Progenitor cell of endocrine pancreas (in vitro differentiated cells): ENCODE measurements at regions not wholly inside any gene's neighbourhood (a gene's known extent, or its start where the extent isn't known, plus 50 kb on each side); places are given as distances from the start of the nearest gene placed in this dataset.
"Not testable (repeated sequence)": the region's sequence is repeated elsewhere in the genome, so short reads cannot be mapped to it uniquely, and the experiment has no call there.

Experiments
- DNase-seq: peaks from one replicate; pipeline ENCODE4 v3.0.0; 2021; ENCODE audit warnings: low spot score; ENCODE audit not compliant: unreplicated experiment
- H3K27ac Mint-ChIP-seq: 2 replicates; pipeline ENCODE4 v1.8.0; 2021; ENCODE audit warnings: mild to moderate bottlenecking, moderate library complexity, mixed read lengths
- H3K27me3 Mint-ChIP-seq: 2 replicates; pipeline ENCODE4 v1.8.0; 2021; ENCODE audit warnings: mixed read lengths
- H3K36me3 Mint-ChIP-seq: 2 replicates; pipeline ENCODE4 v1.8.0; 2022; ENCODE audit warnings: mixed read lengths; ENCODE audit not compliant: insufficient read depth
- H3K4me1 Mint-ChIP-seq: 2 replicates; pipeline ENCODE4 v1.8.0; 2021; ENCODE audit warnings: low read depth, mixed read lengths
- H3K4me3 Mint-ChIP-seq: 2 replicates; pipeline ENCODE4 v1.8.0; 2021; ENCODE audit warnings: low read depth, mild to moderate bottlenecking, moderate library complexity, mixed read lengths
- H3K9me3 Mint-ChIP-seq: 2 replicates; pipeline ENCODE4 v1.8.0; 2021; ENCODE audit warnings: low read depth, mixed read lengths

DNA sequence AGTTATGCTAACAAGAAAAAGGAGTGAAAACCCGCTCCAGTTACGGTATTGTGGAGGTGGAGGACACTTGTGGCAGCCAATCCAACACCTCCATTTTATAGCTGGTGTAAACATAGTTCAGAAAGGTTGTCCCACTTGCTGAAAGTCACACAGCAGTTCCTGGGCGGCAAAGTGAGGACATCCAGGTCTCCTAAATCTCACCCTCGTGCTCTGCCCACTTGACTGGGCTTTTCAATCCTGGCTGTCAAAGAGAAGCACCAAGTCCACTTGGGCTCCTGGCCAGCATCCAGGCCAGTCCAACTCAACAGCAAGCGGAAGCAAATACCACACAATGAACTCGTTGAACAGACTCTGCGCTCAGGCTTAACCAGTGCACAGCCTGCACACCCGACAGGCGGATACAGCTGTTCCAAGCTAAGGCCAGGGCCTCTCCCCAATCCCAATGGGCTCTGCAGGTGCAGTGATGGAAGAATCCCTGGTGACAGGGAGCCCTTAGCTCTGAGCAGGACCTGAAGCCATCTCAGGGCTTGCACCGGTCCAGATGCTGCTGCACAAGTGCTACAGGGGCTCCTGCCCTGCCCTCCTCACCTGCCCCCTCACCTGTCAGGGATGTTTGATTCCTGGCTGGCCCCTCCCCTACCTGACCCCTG is 89.8 kb upstream of the METTL9 start:
- DNase-seq, H3K9me3 Mint-ChIP-seq, H3K4me3 Mint-ChIP-seq, H3K27me3 Mint-ChIP-seq, H3K36me3 Mint-ChIP-seq: not testable (repeated sequence)
- H3K27ac Mint-ChIP-seq, result peak overlapping the region; percentile 25
- H3K4me1 Mint-ChIP-seq, result peaks cover 49% of the 10 kb centered on the region

DNA sequence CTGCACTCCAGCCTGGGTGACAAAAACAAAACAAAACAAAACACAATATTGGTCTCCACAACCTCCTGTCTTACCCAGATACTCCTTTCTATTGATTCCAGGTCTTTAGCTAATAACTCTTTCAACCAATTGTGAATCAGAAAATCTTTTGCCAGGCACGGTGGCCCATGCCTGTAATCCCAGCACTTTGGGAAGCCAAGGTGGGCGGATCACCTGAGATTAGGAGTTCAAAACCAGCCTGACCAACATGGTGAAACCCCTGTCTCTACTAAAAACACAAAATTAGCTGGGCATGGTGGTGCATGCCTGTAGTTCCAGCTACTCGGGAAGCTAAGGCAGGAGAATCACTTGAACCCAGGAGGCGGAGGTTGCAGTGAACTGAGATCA is 88.5 kb upstream of the METTL9 start:
- H3K36me3 Mint-ChIP-seq, H3K9me3 Mint-ChIP-seq, H3K4me3 Mint-ChIP-seq, DNase-seq, H3K27me3 Mint-ChIP-seq: not testable (repeated sequence)
- Mint-ChIP-seq H3K4me1 (peaks cover 57% of the 10 kb centered on the region), H3K27ac (peak overlapping the region; percentile 86)

DNA sequence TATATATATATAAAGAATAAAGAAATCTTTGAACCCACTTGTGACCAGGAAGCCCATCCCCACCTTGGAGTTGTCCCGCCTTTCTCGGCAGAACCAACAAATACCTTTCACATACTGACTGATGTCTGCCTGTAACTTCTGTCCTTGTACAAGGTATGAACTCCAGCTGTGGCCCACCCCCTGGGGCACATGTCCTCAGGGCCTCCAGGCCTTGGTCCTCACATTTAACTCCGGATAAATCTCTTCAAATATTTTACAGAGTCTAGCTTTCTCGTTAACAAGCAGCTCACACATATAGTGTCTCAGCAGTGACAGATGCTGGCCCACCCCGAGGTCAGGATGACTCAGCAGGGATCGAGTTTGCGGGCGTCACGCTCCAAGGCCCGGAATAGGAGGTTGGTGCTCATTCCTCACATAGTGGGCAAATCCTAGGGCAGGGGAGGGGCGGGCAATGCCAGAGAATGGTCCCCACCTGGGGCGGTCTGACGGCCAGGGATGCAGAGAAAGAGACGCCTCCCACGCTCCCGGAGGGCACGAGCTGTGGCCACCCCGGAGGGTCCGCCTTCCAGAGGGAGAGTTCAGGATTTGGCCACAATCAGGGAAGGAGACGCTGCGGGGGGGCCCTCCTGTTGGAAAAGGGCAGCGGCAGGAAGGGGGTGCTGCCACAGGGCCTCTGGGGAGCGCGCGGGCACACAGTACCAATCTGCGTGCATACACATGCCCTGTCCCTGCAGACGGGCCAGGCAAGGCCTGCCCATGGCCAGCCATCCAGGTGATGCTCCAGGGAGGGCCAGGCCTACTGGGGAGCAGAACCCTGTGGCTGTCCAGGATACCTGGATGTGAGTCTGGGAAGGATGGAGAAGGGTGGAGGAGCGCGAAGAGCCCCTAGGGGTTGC is 87.8 kb upstream of the METTL9 start:
- H3K27ac Mint-ChIP-seq, result peak overlapping the region; percentile 88
- not testable (repeated sequence) for H3K9me3 Mint-ChIP-seq, DNase-seq, H3K27me3 Mint-ChIP-seq, H3K4me3 Mint-ChIP-seq, H3K36me3 Mint-ChIP-seq
- peaks cover 56% of the 10 kb centered on the region for H3K4me1 Mint-ChIP-seq

DNA sequence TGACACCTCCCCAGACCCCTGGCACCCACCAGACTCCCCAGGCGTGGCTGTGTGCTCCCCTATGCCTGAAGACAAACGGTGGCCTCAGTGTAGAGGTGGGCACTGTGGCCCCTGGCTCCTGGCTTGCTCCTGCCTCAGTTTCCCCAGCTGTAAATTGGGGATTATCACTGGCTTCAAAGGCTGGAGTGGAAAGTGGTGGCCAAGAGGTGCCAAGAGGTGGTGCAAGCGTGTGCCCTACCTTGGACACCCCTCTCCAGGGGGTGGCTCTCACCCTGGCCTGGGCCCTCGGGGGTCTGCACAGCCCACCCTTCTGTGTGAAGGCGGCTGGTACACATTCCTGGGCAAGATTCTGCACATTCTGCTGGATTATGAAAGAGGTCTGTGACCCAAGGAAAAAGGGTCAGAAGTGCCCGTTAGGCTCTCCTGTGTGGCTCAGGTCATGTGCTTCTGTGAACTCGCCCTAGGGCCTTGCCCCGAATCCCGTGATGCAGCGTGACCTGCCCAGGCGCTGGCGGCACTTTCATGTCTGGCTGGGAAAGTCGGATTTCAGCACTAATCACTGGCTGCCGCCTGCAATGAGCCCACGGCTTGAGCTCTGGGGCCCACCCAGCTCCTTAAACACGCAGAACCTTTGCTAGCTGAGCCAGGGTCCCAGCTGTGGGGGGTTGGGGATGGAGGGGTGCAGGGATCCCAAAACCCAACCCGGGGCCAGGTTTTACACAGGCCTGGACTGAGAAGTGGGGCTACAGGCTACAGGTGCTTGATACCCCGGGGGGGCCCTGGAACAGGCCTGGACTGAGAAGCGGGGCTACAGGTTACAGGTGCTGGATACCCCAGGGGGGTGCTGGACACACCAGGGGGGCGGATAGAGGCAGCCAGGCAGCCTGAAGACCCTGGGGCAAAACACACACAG is 86.8 kb upstream of the METTL9 start:
- H3K4me1 Mint-ChIP-seq, result peaks cover 52% of the 10 kb centered on the region
- not testable (repeated sequence) for DNase-seq, H3K9me3 Mint-ChIP-seq, H3K4me3 Mint-ChIP-seq, H3K27ac Mint-ChIP-seq, H3K36me3 Mint-ChIP-seq, H3K27me3 Mint-ChIP-seq

DNA sequence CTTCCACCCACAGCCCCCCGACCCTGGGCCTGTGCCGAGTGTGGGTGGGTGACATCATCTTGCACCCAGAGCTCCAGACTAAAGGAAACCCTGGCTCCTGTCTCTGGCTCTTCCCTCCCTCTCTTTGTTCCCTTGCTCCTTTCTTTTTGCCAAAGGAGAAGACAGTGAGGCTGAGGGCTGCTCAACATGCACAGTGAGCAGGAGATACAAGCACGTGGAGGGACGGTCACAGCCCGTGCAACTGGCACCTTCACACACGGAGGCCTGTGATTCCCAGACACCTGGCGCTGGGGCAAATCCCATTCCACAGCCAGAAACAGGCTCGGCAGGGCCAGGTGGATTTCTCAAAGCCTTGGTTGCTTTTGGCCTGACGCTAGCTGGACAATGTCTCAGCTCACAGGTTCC is 86.0 kb upstream of the METTL9 start:
- H3K27me3 Mint-ChIP-seq, H3K27ac Mint-ChIP-seq, H3K9me3 Mint-ChIP-seq, H3K36me3 Mint-ChIP-seq, H3K4me3 Mint-ChIP-seq, DNase-seq: not testable (repeated sequence)
- peaks cover 49% of the 10 kb centered on the region for H3K4me1 Mint-ChIP-seq

DNA sequence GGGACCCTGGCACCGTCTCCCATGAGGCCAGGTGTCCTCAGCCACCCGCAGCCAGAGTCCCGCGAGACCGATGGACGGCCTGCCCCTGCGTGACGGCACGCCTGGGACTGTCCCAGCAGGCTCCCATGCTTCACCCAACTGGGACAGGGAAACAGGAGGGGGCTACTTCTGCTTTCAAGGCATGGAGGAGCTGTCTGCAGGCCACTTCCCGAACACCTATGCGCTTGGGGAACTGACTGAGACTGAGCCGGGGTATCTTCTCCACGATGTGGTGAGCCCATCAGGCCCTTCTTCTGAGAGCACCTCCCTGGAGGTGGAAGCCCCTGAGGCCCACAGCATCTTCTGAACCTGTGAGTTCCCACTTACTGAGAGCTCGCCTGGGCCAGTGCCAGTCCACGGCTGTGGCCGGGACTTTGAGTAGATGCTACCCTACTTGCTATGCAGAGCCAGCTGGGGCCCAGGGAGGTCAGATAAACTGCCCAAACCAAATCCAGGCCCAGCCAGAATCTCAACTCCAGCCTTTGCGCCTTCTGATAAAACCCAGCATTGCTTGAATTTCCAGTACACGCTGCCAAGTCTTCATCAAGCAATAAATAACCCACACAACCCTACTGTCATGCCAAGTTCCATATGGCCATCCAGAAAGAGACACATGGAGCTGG is 85.4 kb upstream of the METTL9 start:
- Mint-ChIP-seq H3K4me1 (peaks cover 50% of the 10 kb centered on the region), H3K27ac (peak overlapping the region; percentile 64)
- not testable (repeated sequence) for DNase-seq, H3K36me3 Mint-ChIP-seq, H3K27me3 Mint-ChIP-seq, H3K9me3 Mint-ChIP-seq, H3K4me3 Mint-ChIP-seq

DNA sequence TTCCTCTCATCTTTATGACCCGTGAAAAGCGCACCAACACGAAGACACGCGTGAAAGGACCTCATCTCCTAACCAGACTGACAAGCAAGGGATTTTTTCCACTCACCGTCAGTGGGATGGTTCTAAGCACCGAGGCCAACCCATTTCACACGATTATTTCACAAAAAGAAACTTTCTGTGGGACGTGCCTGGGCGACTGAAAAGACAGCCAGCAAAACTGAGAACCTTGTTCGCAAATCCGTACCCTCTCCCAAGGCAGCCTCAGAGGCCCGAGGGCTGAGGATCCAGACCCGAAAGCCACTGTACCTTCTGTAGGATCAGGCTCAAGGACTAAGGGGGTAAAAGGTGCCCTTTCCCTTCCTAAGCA is 84.9 kb upstream of the METTL9 start:
- H3K27me3 Mint-ChIP-seq, H3K4me3 Mint-ChIP-seq, H3K9me3 Mint-ChIP-seq, DNase-seq, H3K36me3 Mint-ChIP-seq: not testable (repeated sequence)
- Mint-ChIP-seq H3K4me1 (peaks cover 52% of the 10 kb centered on the region), H3K27ac (peak overlapping the region; percentile 64)

DNA sequence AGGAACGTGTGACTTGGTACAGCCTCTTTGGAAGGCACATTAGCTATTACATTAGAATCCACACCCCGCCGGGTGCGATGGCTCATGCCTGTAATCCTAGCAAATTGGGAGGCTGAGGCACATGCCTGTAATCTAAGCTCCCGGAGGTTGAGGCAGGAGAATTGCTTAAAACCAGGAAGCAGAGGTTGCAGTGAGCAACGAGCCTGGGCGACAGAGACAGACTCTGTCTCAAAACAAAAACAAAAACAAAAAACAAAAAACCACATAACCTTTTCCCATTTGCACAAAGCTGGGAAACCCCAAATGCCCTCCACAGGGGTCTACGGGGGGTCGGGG is 82.7 kb upstream of the METTL9 start:
- not testable (repeated sequence) for H3K27ac Mint-ChIP-seq, H3K4me3 Mint-ChIP-seq, DNase-seq, H3K27me3 Mint-ChIP-seq, H3K9me3 Mint-ChIP-seq, H3K36me3 Mint-ChIP-seq
- peaks cover 44% of the 10 kb centered on the region for H3K4me1 Mint-ChIP-seq

DNA sequence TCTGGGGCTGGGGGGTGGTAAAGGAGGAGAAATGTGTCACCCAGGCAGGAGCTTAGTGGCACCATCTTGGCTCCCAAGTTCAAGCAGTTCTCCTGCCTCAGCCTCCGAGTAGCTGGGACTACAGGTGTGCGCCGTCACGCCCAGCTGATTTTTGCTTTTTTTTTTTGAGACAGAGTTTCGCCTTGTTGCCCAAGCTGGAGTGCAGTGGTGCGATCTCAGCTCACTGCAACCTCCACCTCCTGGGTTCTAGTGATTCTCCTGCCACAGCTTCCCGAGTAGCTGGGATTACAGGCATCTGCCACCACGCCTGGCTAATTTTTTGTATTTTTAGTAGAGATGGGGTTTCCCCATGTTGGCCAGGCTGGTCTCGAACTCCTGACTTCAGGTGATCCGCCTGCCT is 82.1 kb upstream of the METTL9 start:
- DNase-seq, H3K36me3 Mint-ChIP-seq, H3K4me3 Mint-ChIP-seq, H3K9me3 Mint-ChIP-seq, H3K27me3 Mint-ChIP-seq: not testable (repeated sequence)
- Mint-ChIP-seq H3K4me1 (peaks cover 45% of the 10 kb centered on the region), H3K27ac (peak overlapping the region; percentile 49)

DNA sequence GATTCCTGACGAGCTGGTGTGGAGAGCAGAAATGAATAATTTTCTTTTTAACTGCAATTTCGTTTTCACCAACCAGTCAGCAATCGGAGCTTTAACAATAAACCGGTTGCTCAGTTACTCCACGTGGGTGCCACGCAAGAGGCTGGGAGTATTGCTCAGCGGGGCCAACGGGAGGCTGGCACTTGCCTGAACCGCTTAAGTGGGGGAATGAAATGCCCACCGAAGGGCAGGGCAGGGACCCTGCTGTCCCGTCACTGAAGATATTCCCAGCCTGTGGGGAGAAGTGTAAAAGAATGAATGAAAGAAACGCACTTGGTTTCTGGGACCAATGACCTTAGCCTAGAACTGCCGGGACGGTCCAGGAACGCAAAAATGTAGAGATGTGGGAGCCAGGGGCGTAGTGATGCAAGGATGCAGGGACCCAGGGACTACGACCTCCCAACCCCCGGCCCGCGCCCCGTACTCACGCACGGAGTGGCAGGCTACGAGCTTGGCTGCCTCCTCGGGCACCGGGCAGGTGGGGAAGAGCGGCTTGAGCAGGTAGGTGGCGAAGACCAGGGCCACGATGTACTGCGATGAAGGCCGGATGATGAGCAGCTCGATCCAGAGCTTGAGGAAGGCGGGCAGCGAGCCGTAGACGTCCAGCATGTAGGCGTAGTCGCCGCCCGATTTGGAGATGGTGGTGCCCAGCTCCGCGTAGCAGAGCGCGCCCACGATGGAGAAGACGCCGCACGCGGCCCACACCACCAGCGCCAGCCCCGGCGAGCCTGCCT is 79.8 kb upstream of the METTL9 start:
- H3K27me3 Mint-ChIP-seq, result not testable (repeated sequence)

DNA sequence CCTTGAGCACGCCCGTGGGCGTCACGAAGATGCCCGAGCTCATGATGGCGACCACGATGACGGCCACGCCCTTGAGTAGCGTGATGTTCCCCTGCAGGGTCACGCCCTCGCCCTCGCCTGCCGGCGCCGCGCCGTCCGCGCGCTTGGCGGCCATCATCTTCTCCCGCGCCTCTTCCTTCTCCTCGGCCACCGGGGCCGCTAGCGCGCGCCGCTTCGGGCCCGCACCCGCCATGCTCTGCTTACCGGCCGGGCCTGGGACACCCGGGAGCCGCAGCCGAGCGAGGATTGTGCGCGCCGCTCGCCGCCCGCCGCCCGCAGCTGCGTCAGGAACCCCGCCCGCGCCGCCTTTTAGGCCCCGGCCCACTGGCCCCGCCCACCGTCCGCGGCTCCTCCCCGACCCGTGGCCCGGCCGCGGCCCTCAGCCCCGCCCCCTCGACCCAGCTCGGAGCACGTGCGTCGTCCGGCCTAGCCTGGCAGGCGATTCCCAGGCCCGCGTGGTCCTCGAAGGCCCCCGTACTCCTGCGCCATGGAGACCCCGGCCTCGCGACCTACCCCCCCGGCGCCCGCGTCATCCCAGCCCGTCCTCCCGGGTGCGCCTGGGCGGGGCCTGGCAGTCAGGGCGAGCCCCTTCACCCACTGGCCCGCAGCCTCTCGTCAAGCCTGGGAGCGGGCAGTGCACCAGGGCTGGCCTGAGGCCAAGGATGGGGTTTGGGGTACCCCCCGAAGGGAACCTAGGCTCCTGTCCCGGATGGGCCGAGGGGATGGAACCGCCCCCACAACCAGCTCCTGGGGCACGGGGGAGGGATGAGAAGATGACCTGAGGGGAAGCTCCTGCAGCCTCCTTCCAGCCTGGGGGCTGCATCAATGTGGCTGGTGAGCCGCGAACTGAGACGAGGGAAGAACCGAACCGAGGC is 79.0 kb upstream of the METTL9 start:
- DNase-seq, result peak; percentile 97
- Mint-ChIP-seq H3K27ac (peak overlapping the region; percentile 83), H3K4me1 (peaks cover 26% of the 10 kb centered on the region), H3K4me3 (peak overlapping the region; percentile 79)
- not testable (repeated sequence) for H3K36me3 Mint-ChIP-seq, H3K27me3 Mint-ChIP-seq, H3K9me3 Mint-ChIP-seq

More for the DNA sequence above, 79.8 kb upstream of the METTL9 start:
- H3K36me3 Mint-ChIP-seq, DNase-seq, H3K9me3 Mint-ChIP-seq: not testable (repeated sequence)
- Mint-ChIP-seq H3K4me3 (peak overlapping the region; percentile 79), H3K27ac (peak overlapping the region; percentile 94), H3K4me1 (peaks cover 31% of the 10 kb centered on the region)
